Esophagus muscularis mucosa (tissue), 3 donors: ENCODE measurements at regions not wholly inside any gene's neighbourhood (a gene's known extent, or its start where the extent isn't known, plus 50 kb on each side); places are given as distances from the start of the nearest gene placed in this dataset.

Source experiments
- POLR2A ChIP-seq: fragments of 450-650 bp; IDR thresholded peaks from one replicate; pipeline ENCODE4 v1.6.1; 2017; ENCODE audit warnings: antibody characterized with exemption, moderate library complexity, mild to moderate bottlenecking, low read depth
- TF ChIP-seq, protein P1 (sequence below), 3 experiments: fragments of 200-600 bp in 2 of 3; fragments of 450-650 bp in 1 of 3; sonication (generic) in 2 of 3; IDR thresholded peaks; one replicate each; pipeline ENCODE4 v1.5.1; 2017 to 2019; ENCODE audit warnings: antibody characterized with exemption in 3 of 3, mild to moderate bottlenecking in 2 of 3, moderate library complexity in 1 of 3

- no peak for TF ChIP-seq POLR2A
- TF ChIP-seq, protein P1, sequence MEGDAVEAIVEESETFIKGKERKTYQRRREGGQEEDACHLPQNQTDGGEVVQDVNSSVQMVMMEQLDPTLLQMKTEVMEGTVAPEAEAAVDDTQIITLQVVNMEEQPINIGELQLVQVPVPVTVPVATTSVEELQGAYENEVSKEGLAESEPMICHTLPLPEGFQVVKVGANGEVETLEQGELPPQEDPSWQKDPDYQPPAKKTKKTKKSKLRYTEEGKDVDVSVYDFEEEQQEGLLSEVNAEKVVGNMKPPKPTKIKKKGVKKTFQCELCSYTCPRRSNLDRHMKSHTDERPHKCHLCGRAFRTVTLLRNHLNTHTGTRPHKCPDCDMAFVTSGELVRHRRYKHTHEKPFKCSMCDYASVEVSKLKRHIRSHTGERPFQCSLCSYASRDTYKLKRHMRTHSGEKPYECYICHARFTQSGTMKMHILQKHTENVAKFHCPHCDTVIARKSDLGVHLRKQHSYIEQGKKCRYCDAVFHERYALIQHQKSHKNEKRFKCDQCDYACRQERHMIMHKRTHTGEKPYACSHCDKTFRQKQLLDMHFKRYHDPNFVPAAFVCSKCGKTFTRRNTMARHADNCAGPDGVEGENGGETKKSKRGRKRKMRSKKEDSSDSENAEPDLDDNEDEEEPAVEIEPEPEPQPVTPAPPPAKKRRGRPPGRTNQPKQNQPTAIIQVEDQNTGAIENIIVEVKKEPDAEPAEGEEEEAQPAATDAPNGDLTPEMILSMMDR (IDR thresholded peaks at IDR 0.05) = no peak
These were observed 177.7 kb upstream of the RAB4A start for GRCh38 chr1:229093238-229093540.
